ENCODE measurements at regions not wholly inside any gene's neighbourhood (a gene's known extent, or its start where the extent isn't known, plus 50 kb on each side); places are given as distances from the start of the nearest gene placed in this dataset.

DNA sequence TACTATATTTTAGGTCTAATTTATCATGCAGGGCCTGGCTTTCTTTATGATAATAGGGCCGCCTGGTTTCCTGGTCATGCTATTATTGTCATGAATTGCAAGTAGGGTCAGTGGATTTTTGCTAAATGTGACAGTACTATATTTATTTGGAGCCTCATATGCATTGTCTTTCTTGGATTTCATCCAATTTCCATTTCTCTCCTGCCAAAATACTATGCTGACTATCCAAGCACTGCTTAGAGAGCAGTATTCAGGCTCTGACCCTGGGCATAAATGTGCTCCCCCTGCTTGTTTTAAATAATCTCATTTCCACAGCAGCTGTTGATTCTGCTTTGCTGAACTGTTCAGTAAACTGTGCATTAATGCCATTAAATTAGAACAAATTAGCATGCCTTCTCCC, 269.3 kb downstream of the GPM6A start:
- Histone ChIP-seq H3K27me3 (no peaks in the 10 kb centered on the region), H3K4me3 (no peak overlapping the region), H3K27ac (no peak overlapping the region), H3K4me1 (peaks cover 0 to 11% (median 5%) of the 10 kb centered on the region in 4 donors), H3K36me3 (no peaks in the 10 kb centered on the region), H3K9me3 (peaks cover 0 to 13% (median 0%) of the 10 kb centered on the region in 3 donors)
- intact Hi-C loops (cut with DNase I; ENCODE audit: low total_unique reads) = loop anchor here (10.0 kb wide), 1 partner anchor 778 kb away; no protein-coding TSS in a partner anchor
- no peak for DNase-seq
- TF ChIP-seq, protein P1, sequence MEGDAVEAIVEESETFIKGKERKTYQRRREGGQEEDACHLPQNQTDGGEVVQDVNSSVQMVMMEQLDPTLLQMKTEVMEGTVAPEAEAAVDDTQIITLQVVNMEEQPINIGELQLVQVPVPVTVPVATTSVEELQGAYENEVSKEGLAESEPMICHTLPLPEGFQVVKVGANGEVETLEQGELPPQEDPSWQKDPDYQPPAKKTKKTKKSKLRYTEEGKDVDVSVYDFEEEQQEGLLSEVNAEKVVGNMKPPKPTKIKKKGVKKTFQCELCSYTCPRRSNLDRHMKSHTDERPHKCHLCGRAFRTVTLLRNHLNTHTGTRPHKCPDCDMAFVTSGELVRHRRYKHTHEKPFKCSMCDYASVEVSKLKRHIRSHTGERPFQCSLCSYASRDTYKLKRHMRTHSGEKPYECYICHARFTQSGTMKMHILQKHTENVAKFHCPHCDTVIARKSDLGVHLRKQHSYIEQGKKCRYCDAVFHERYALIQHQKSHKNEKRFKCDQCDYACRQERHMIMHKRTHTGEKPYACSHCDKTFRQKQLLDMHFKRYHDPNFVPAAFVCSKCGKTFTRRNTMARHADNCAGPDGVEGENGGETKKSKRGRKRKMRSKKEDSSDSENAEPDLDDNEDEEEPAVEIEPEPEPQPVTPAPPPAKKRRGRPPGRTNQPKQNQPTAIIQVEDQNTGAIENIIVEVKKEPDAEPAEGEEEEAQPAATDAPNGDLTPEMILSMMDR (IDR thresholded peaks at IDR 0.05) = no peak

DNA sequence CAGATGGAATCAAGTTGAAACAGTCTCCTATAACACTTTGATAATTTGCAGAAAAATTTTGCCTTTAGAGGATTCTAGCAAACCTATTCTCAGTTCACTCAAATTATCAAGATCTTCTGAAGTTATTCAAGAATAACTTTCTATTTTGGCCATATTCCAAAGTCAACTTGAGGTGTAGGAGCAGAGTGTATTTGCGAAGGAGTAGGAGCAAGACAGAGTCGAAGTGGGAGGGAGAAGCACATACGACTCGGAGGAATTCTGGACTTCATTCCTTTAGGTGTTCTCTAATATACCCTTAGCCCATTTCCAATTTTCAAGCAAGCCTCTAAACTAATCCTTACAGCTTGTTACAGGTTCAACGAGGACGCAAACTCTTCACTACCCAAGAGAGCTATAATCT, 252.9 kb downstream of the GPM6A start:
- Histone ChIP-seq H3K9me3 (no peaks in the 10 kb centered on the region), H3K4me3 (no peak overlapping the region), H3K27me3 (no peaks in the 10 kb centered on the region), H3K27ac (no peak overlapping the region), H3K4me1 (no peaks in the 10 kb centered on the region), H3K36me3 (no peaks in the 10 kb centered on the region)
- intact Hi-C loops (cut with DNase I; ENCODE audit: low total_unique reads) = no loop called here
- TF ChIP-seq, protein P1 (IDR thresholded peaks at IDR 0.05) = no peak
- no peak for DNase-seq

DNA sequence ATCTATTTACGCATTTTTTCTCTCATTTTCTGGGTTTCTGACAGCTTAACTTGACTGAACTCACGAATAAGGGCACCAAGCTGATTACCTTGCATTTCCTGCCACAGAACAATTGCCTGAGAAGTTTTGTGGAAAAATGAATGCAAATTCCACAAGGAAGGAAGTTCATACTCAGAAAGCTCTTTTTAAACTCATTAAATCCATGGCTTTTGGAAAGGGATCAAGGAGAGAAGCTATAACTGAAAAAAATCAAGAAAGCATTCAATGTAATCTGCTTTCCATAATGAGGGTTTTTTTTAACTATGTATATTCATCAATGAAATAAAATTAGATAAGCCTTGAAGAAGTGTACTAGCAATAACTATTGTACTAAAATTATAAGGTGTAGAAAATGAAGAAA, 252.5 kb downstream of the GPM6A start:
- no peak overlapping the region for H3K4me3 ChIP-seq
- no peaks in the 10 kb centered on the region for H3K9me3 ChIP-seq
- no peaks in the 10 kb centered on the region for H3K4me1 ChIP-seq
- intact Hi-C loops (cut with DNase I; ENCODE audit: low total_unique reads) = no loop called here
- H3K27ac ChIP-seq = no peak overlapping the region
- no peaks in the 10 kb centered on the region for H3K27me3 ChIP-seq
- H3K36me3 ChIP-seq = no peaks in the 10 kb centered on the region
- no peak for DNase-seq
- TF ChIP-seq, protein P1 (IDR thresholded peaks at IDR 0.05) = no peak

DNA sequence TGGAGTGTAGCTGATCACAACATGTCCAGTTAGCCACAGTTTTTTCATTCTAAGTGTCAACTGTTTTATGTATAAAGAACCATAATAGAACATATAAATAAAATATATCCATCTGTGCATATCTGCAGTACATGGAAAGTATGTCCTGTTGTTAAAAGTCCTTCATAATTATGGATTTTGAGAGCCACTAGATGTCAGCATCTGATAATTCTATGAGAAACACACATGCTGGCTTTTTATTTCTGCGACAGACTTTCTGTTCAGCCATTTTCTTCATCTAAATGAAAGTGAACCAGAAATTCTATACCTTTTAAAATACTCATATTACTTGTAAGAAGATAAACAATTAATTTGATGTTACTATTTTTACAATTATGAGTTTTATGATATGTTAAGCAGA, 251.5 kb downstream of the GPM6A start:
- Histone ChIP-seq H3K9me3 (no peaks in the 10 kb centered on the region), H3K4me1 (no peaks in the 10 kb centered on the region), H3K27me3 (no peaks in the 10 kb centered on the region), H3K36me3 (no peaks in the 10 kb centered on the region), H3K27ac (no peak overlapping the region), H3K4me3 (no peak overlapping the region)
- intact Hi-C loops (cut with DNase I; ENCODE audit: low total_unique reads) = no loop called here
- DNase-seq = no peak
- TF ChIP-seq, protein P1 (IDR thresholded peaks at IDR 0.05) = no peak

DNA sequence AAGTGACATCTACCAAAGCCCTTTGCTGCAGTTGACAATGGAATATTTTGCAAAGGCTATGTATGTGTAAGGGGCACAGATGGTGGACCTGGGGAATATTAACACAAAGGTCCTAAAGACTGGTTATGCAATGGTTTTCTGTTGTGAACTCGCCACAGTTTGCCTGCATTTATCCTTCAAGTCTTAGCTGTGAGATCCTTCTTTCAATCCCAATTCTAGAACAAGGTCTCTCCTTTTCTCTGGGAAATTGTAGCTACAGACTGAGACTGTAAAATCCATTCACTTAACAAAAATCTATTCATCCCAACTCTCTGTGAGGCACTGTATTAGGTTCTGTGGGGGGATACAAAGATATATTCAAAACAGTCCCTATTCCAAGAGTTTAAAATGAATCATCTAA, 250.4 kb downstream of the GPM6A start:
- H3K27ac ChIP-seq = no peak overlapping the region
- no peaks in the 10 kb centered on the region for H3K27me3 ChIP-seq
- H3K4me1 ChIP-seq = no peaks in the 10 kb centered on the region
- no peak for DNase-seq
- no peaks in the 10 kb centered on the region for H3K36me3 ChIP-seq
- no peaks in the 10 kb centered on the region for H3K9me3 ChIP-seq
- TF ChIP-seq, protein P1 (IDR thresholded peaks at IDR 0.05) = no peak
- intact Hi-C loops (cut with DNase I; ENCODE audit: low total_unique reads) = no loop called here
- no peak overlapping the region for H3K4me3 ChIP-seq

DNA sequence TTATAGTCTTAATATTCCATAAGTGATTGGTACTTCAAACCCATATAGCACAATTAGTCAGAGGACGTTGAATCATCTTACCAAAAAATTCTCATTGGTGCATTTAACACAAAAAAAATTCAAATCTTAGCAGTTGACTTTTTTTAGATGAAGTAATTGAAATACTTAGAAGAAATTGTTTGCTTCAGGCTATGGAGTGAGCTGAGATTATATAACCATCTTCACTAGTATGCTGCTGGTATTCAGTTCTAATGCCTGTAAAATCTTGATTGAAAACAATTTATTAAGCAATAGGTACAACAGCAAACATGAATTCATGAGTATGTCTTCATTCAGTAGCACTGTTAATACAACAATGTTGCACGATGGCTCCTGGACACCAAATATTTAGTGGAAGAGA, 250.0 kb downstream of the GPM6A start:
- TF ChIP-seq, protein P1 (IDR thresholded peaks at IDR 0.05) = no peak
- DNase-seq = no peak
- no peak overlapping the region for H3K27ac ChIP-seq
- H3K27me3 ChIP-seq = no peaks in the 10 kb centered on the region
- H3K36me3 ChIP-seq = no peaks in the 10 kb centered on the region
- H3K9me3 ChIP-seq = no peaks in the 10 kb centered on the region
- no peak overlapping the region for H3K4me3 ChIP-seq
- H3K4me1 ChIP-seq = no peaks in the 10 kb centered on the region
- intact Hi-C loops (cut with DNase I; ENCODE audit: low total_unique reads) = no loop called here
